PC-9 (cell line): ENCODE measurements at regions not wholly inside any gene's neighbourhood (a gene's known extent, or its start where the extent isn't known, plus 50 kb on each side); places are given as distances from the start of the nearest gene placed in this dataset.

Experiments used
- BruUV-seq: library from RNA; stranded (reverse); fragments of 400-500 nt; replicated peaks from 2 replicates; lab custom pipeline; 2021; lab: Mats Ljungman, UMichigan
- CTCF ChIA-PET: fragments of 300-600 bp; sonication (Branson Sonifier 250); formaldehyde crosslinking; loops from one replicate; lab custom pipeline; 2022; ENCODE audit warnings: antibody characterized with exemption; lab: Charles Lee
- POLR2A ChIA-PET: fragments of 300-600 bp; sonication (Branson Sonifier 250); formaldehyde crosslinking; loops from one replicate; lab custom pipeline; 2022; ENCODE audit warnings: antibody characterized with exemption; ENCODE audit not compliant: unreplicated experiment; lab: Charles Lee
- DNase-seq, 2 experiments: peaks; one replicate each; pipeline versions ENCODE4 v3.0.0 to v3.0.0-alpha.2; 2015 to 2022; ENCODE audit warnings: mixed read lengths in 1 of 2
- H2AFZ ChIP-seq: fragments of 200-600 bp; sonication (generic); 2 replicates; pipeline ENCODE4 v1.8.1; 2017; ENCODE audit warnings: antibody characterized with exemption
- H3F3A ChIP-seq: fragments of 200-600 bp; sonication (generic); 2 replicates; pipeline ENCODE4 v1.8.1; 2017; ENCODE audit warnings: antibody characterized with exemption, mild to moderate bottlenecking, low read depth; ENCODE audit not compliant: insufficient read depth
- H3K27ac ChIP-seq: fragments of 200-600 bp; sonication (generic); 2 replicates; pipeline ENCODE4 v1.6.1; 2016; ENCODE audit warnings: mixed run types
- H3K27me3 ChIP-seq: fragments of 200-600 bp; sonication (generic); 2 replicates; pipeline ENCODE4 v1.6.1; 2016; ENCODE audit warnings: low read depth, mixed run types; ENCODE audit not compliant: insufficient read depth
- H3K36me3 ChIP-seq: fragments of 200-600 bp; sonication (generic); 2 replicates; pipeline ENCODE4 v1.6.1; 2016; ENCODE audit warnings: low read depth, mixed run types
- H3K4me1 ChIP-seq: fragments of 200-600 bp; sonication (generic); replicated peaks from 2 replicates; pipeline ENCODE4 v1.6.1; 2016; ENCODE audit warnings: mixed run types; ENCODE audit not compliant: insufficient read depth
- H3K4me2 ChIP-seq: fragments of 200-600 bp; sonication (generic); 2 replicates; pipeline ENCODE4 v1.6.1; 2017; ENCODE audit warnings: mixed run types
- H3K4me3 ChIP-seq: fragments of 200-600 bp; sonication (generic); 2 replicates; pipeline ENCODE4 v1.6.1; 2016; ENCODE audit warnings: mixed run types
- H3K79me2 ChIP-seq: fragments of 200-600 bp; sonication (generic); 2 replicates; pipeline ENCODE4 v1.6.1; 2017; ENCODE audit warnings: low read depth, mixed run types
- H3K9me2 ChIP-seq: fragments of 200-600 bp; sonication (generic); 2 replicates; pipeline ENCODE4 v1.8.1; 2017; ENCODE audit warnings: mild to moderate bottlenecking; ENCODE audit not compliant: insufficient read depth
- H3K9me3 ChIP-seq: fragments of 200-600 bp; sonication (generic); 2 replicates; pipeline ENCODE4 v1.8.1; 2016; ENCODE audit warnings: low read depth; ENCODE audit not compliant: insufficient read depth
- H4K20me1 ChIP-seq: fragments of 200-600 bp; sonication (generic); 2 replicates; pipeline ENCODE4 v1.8.1; 2017; ENCODE audit not compliant: insufficient read depth
- CTCF ChIP-seq: fragments of 200-600 bp; sonication (generic); conservative IDR thresholded peaks from 2 replicates; pipeline ENCODE4 v1.6.1; 2017; ENCODE audit warnings: mixed run types, antibody characterized with exemption, mild to moderate bottlenecking, moderate library complexity
- EZH2 ChIP-seq: fragments of 200-600 bp; sonication (generic); IDR thresholded peaks from 2 replicates; pipeline ENCODE4 v1.8.0; 2017; ENCODE audit warnings: antibody characterized with exemption, low read depth
- intact Hi-C: fragments of 100-400 bp; cut with micrococcal nuclease; formaldehyde crosslinking; loops from one replicate; pipeline ENCODE4 v1.10.0; 2022; ENCODE audit not compliant: unreplicated experiment

GRCh38 chr20:47428851-47429336 lies 72.4 kb upstream of the ZMYND8 start:
- no peak overlapping the region for H2AFZ ChIP-seq
- no peak overlapping the region for H3K4me3 ChIP-seq
- peaks cover 28% of the 10 kb centered on the region for H3K9me3 ChIP-seq
- DNase-seq: no peak
- no peak overlapping the region for H3K4me2 ChIP-seq
- no peaks in the 10 kb centered on the region for H3K36me3 ChIP-seq
- POLR2A ChIA-PET: no interaction called here
- H3K27ac ChIP-seq: no peak overlapping the region
- CTCF ChIA-PET: no interaction called here
- H3K79me2 ChIP-seq: no peaks in the 10 kb centered on the region
- H3K9me2 ChIP-seq: no peaks in the 10 kb centered on the region
- peaks cover 32% of the 10 kb centered on the region for H3F3A ChIP-seq
- H3K27me3 ChIP-seq: no peaks in the 10 kb centered on the region
- TF ChIP-seq CTCF (no peak), EZH2 (no peak)
- intact Hi-C loops: no loop called here
- H3K4me1 ChIP-seq: peaks cover 30% of the 10 kb centered on the region
- BruUV-seq: no TSS peak
- H4K20me1 ChIP-seq: no peaks in the 10 kb centered on the region

GRCh38 chr20:47429409-47429808 lies 72.3 kb upstream of the NCOA3 start:
- H4K20me1 ChIP-seq: no peaks in the 10 kb centered on the region
- H3K4me3 ChIP-seq: no peak overlapping the region
- H3K4me2 ChIP-seq: no peak overlapping the region
- intact Hi-C loops: no loop called here
- H3K27me3 ChIP-seq: no peaks in the 10 kb centered on the region
- no peak for TF ChIP-seq EZH2
- no peak for TF ChIP-seq CTCF
- ChIA-PET CTCF (no interaction called here), POLR2A (no interaction called here)
- no peaks in the 10 kb centered on the region for H3K9me2 ChIP-seq
- H3K9me3 ChIP-seq: peaks cover 28% of the 10 kb centered on the region
- H3F3A ChIP-seq: peaks cover 37% of the 10 kb centered on the region
- H3K36me3 ChIP-seq: no peaks in the 10 kb centered on the region
- no peaks in the 10 kb centered on the region for H3K79me2 ChIP-seq
- DNase-seq: no peak
- peaks cover 35% of the 10 kb centered on the region for H3K4me1 ChIP-seq
- no peak overlapping the region for H3K27ac ChIP-seq
- no peak overlapping the region for H2AFZ ChIP-seq
- BruUV-seq: no TSS peak

GRCh38 chr20:47430862-47431588 lies 70.7 kb upstream of the NCOA3 start:
- no peak for DNase-seq
- Histone ChIP-seq H3K4me2 (peak overlapping the region; percentile 82), H3K27me3 (no peaks in the 10 kb centered on the region), H3K79me2 (no peaks in the 10 kb centered on the region), H2AFZ (peak overlapping the region; percentile 75; the same call in 1 of the 2 replicates), H3K36me3 (no peaks in the 10 kb centered on the region), H3K4me1 (peaks cover 51% of the 10 kb centered on the region), H3K9me2 (no peaks in the 10 kb centered on the region), H3K9me3 (peaks cover 26% of the 10 kb centered on the region), H3K27ac (peak overlapping the region; percentile 99), H3F3A (peaks cover 48% of the 10 kb centered on the region), H4K20me1 (no peaks in the 10 kb centered on the region), H3K4me3 (no peak overlapping the region)
- no TSS peak for BruUV-seq
- intact Hi-C loops: loop anchor here (5.0 kb wide), 1 partner anchor 114 kb away; no protein-coding TSS in a partner anchor
- no peak for TF ChIP-seq CTCF
- TF ChIP-seq EZH2: no peak
- POLR2A ChIA-PET: interaction anchor here (0.7 to 1.9 kb wide), 4 partner anchors 22 to 70 kb away, joined by 3 to 21 read pairs (median 10); partner anchors contain the start of gene NCOA3
- CTCF ChIA-PET: interaction anchor here (0.6 kb wide), 1 partner anchor 80 kb away, joined by 3 read pairs; no protein-coding TSS in a partner anchor
